Thoracic aorta (tissue), 2 donors: ENCODE measurements at regions not wholly inside any gene's neighbourhood (a gene's known extent, or its start where the extent isn't known, plus 50 kb on each side); places are given as distances from the start of the nearest gene placed in this dataset.
"Not testable (repeated sequence)": the region's sequence is repeated elsewhere in the genome, so short reads cannot be mapped to it uniquely, and the experiment has no call there.

Source experiments
- ATAC-seq: fragments of 150-250 bp; one replicate; pipeline ENCODE4 v1.8.0; 2017; ENCODE audit warnings: low read depth; ENCODE audit not compliant: insufficient number of reproducible peaks, low FRiP score
- DNase-seq: peaks from one replicate; pipeline ENCODE4 v3.0.0-alpha.2; 2020; ENCODE audit warnings: low spot score
- H3K27ac ChIP-seq, 2 donors: fragments of 200-600 bp; sonication (generic); 1 replicate in 1 of 2; 2 replicates in 1 of 2; pipeline ENCODE4 v1.5.1; 2016; ENCODE audit warnings: mild to moderate bottlenecking in 2 of 2, moderate library complexity in 2 of 2
- H3K27me3 ChIP-seq: fragments of 200-600 bp; sonication (generic); replicated peaks from 2 replicates; pipeline ENCODE4 v1.6.0; 2016; ENCODE audit warnings: mild to moderate bottlenecking; ENCODE audit not compliant: insufficient read depth
- H3K36me3 ChIP-seq: fragments of 200-600 bp; sonication (generic); one replicate; pipeline ENCODE4 v1.5.1; 2016
- H3K4me1 ChIP-seq, 2 donors: fragments of 200-600 bp; sonication (generic); 1 replicate in 1 of 2; 2 replicates in 1 of 2; pipeline versions ENCODE4 v1.5.1 to v1.6.0; 2016; ENCODE audit warnings: low read depth in 2 of 2, mild to moderate bottlenecking in 1 of 2; ENCODE audit not compliant: control insufficient read depth in 1 of 2
- H3K4me3 ChIP-seq: fragments of 200-600 bp; sonication (generic); 2 replicates; pipeline ENCODE4 v1.5.1; 2016; ENCODE audit warnings: mild to moderate bottlenecking
- H3K9me3 ChIP-seq: fragments of 200-600 bp; sonication (generic); 2 replicates; pipeline ENCODE4 v1.5.1; 2016
- TF ChIP-seq, protein P1 (sequence below): fragments of 200-600 bp; sonication (generic); IDR thresholded peaks from one replicate; pipeline ENCODE4 v1.5.1; 2019; ENCODE audit warnings: antibody characterized with exemption

DNA sequence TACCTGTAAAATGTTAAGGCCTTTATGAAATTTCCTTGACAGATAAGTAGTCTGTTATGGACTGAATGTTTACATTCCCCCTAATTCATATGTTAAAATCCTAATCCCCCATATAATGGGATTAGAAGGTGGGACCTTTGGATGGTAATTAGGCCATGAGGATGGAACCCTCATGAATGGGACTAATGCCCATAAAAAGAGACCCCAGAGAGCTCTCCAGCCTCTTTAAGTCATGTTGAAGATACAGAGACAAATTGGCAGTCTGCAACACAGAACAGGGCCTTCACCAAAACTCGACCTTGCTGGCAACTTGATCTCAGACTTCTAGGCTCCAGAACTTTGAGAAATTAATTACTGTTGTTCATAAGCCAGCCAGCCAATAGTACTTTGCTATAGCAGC is 1344.5 kb upstream of the PCDH7 start:
- Histone ChIP-seq H3K27ac (no peak overlapping the region), H3K9me3 (no peaks in the 10 kb centered on the region), H3K4me1 (no peaks in the 10 kb centered on the region), H3K27me3 (no peaks in the 10 kb centered on the region), H3K4me3 (no peak overlapping the region), H3K36me3 (no peaks in the 10 kb centered on the region)
- DNase-seq (no peak), ATAC-seq (no peak)
- TF ChIP-seq, protein P1, sequence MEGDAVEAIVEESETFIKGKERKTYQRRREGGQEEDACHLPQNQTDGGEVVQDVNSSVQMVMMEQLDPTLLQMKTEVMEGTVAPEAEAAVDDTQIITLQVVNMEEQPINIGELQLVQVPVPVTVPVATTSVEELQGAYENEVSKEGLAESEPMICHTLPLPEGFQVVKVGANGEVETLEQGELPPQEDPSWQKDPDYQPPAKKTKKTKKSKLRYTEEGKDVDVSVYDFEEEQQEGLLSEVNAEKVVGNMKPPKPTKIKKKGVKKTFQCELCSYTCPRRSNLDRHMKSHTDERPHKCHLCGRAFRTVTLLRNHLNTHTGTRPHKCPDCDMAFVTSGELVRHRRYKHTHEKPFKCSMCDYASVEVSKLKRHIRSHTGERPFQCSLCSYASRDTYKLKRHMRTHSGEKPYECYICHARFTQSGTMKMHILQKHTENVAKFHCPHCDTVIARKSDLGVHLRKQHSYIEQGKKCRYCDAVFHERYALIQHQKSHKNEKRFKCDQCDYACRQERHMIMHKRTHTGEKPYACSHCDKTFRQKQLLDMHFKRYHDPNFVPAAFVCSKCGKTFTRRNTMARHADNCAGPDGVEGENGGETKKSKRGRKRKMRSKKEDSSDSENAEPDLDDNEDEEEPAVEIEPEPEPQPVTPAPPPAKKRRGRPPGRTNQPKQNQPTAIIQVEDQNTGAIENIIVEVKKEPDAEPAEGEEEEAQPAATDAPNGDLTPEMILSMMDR: no peak

DNA sequence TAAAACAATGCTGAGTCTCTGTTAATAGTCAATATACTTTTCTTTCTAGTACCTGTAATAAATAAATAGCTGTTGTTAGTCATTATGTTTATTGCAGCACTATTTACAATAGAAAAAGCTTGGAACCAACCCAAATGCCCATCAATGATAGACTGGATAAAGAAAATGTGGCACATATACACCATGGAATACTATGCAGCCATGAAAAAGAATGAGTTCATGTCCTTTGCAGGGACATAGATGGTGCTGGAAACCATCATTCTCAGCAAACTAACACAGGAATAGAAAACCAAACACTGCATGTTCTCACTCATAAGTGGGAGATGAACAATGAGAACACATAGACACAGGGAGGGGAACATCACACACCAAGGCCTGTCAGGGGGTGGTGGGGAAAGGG is 1341.9 kb upstream of the PCDH7 start:
- H3K27ac ChIP-seq, H3K27me3 ChIP-seq, H3K4me1 ChIP-seq, H3K36me3 ChIP-seq, H3K4me3 ChIP-seq, DNase-seq, H3K9me3 ChIP-seq, ATAC-seq: not testable (repeated sequence)

DNA sequence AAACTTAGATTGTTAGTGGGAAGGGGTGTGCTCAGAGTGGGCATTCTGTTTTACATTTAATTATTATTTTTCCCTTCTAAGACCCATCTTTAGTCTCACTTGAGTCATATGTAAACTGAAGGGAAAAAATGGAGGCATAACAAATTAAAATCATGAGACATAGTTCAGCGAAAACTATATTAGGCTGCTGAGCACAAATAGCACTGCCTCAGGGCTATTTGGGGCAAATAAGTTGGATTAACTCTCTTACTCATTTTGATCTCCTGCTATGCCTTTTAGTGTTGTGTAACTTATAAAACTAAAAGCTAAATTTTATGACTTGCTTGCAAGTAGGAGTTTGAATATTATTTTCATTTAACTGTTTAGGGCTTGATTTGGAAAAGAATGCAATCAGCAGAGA is 1329.2 kb upstream of the PCDH7 start:
- Histone ChIP-seq H3K9me3 (no peaks in the 10 kb centered on the region), H3K27ac (no peak overlapping the region), H3K4me1 (no peaks in the 10 kb centered on the region), H3K36me3 (no peaks in the 10 kb centered on the region), H3K4me3 (no peak overlapping the region), H3K27me3 (no peaks in the 10 kb centered on the region)
- DNase-seq: no peak
- TF ChIP-seq, protein P1: no peak
- ATAC-seq: no peak

DNA sequence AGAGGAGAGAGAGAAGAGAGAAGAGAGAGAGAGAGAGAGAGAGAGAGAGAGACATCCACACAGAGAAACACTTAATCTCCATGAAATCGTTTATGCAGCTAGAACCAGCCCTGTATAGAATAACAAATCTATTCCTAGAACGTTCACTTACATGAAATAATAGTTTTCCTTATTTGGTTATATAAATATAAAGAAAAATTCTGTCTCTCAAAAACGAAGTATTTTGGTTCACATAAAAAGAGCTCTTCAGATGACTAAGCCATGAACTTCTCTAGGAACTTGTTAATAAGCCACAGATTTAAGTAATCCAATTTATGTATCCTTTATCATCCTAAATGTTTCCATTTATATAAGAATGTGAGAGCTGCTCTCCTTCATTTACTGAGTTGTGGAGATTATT is 1315.1 kb upstream of the PCDH7 start:
- ATAC-seq (no peak), DNase-seq (no peak)
- TF ChIP-seq, protein P1: no peak
- Histone ChIP-seq H3K27ac (no peak overlapping the region), H3K9me3 (no peaks in the 10 kb centered on the region), H3K27me3 (no peaks in the 10 kb centered on the region), H3K4me1 (no peaks in the 10 kb centered on the region), H3K4me3 (no peak overlapping the region), H3K36me3 (no peaks in the 10 kb centered on the region)

DNA sequence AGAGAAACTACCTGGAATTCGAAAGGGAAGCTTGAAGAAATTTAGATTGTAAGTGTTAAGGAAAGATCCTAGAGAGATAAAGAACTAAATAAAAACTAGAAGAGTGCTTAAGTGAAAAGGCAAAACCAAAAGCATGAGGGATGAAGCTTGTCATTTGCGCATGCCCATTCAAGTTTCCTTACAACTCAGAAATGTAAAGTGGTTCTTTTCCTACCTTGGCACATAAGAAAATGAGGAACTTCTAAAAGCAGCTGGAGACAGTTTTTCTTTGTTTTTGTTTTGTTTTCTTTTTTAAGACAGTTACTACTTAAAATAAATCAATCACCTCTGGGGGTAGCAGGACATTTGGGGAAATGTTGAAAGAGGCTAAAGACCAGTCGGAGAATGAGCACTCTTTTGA is 1304.4 kb upstream of the PCDH7 start:
- Histone ChIP-seq H3K9me3 (no peaks in the 10 kb centered on the region), H3K4me1 (no peaks in the 10 kb centered on the region), H3K4me3 (no peak overlapping the region), H3K36me3 (no peaks in the 10 kb centered on the region), H3K27me3 (no peaks in the 10 kb centered on the region), H3K27ac (no peak overlapping the region)
- DNase-seq (no peak), ATAC-seq (no peak)
- TF ChIP-seq, protein P1: no peak
